SHP77 (cell line): ENCODE measurements at regions not wholly inside any gene's neighbourhood (a gene's known extent, or its start where the extent isn't known, plus 50 kb on each side); places are given as distances from the start of the nearest gene placed in this dataset.

Experiments
- DNase-seq, 2 experiments: peaks; one replicate each; lab custom pipeline; 2025; lab: John Stamatoyannopoulos, UW

- DNase-seq: no peak
These were observed 660.4 kb upstream of the KLF12 start for GRCh38 chr13:74794582-74794981.

GRCh38 chr13:74794147-74794546 is 659.9 kb upstream of the KLF12 start:
- DNase-seq: no peak

GRCh38 chr13:74784959-74785358 is 650.8 kb upstream of the KLF12 start:
- no peak for DNase-seq

GRCh38 chr13:74778946-74779345 is 644.7 kb upstream of the KLF12 start:
- DNase-seq: no peak

- no peak for DNase-seq
These were observed 643.9 kb upstream of the KLF12 start for GRCh38 chr13:74778087-74778486.

- DNase-seq: no peak
These were observed 640.1 kb upstream of the KLF12 start for GRCh38 chr13:74774264-74774663.

- no peak for DNase-seq
These were observed 639.0 kb upstream of the KLF12 start for GRCh38 chr13:74773248-74773647.

- no peak for DNase-seq
These were observed 637.8 kb upstream of the KLF12 start for GRCh38 chr13:74771964-74772363.

- no peak for DNase-seq
These were observed 636.2 kb upstream of the KLF12 start for GRCh38 chr13:74770361-74770760.

GRCh38 chr13:74769333-74769732 is 635.1 kb upstream of the KLF12 start:
- DNase-seq: no peak

- DNase-seq: no peak
These were observed 634.4 kb upstream of the KLF12 start for GRCh38 chr13:74768521-74769085.

- no peak for DNase-seq
These were observed 632.8 kb upstream of the KLF12 start for GRCh38 chr13:74767050-74767449.

GRCh38 chr13:74765955-74766354 is 631.8 kb upstream of the KLF12 start:
- no peak for DNase-seq

GRCh38 chr13:74761801-74762757 is 627.9 kb upstream of the KLF12 start:
- no peak for DNase-seq

- no peak for DNase-seq
These were observed 624.0 kb upstream of the KLF12 start for GRCh38 chr13:74758188-74758587.

- DNase-seq: no peak
These were observed 620.9 kb upstream of the KLF12 start for GRCh38 chr13:74755065-74755464.

GRCh38 chr13:74751739-74752138 is 617.5 kb upstream of the KLF12 start:
- DNase-seq: peak; percentile 53 to 69

- DNase-seq: no peak
These were observed 613.2 kb upstream of the KLF12 start for GRCh38 chr13:74747186-74747955.

GRCh38 chr13:74743992-74744391 is 609.8 kb upstream of the KLF12 start:
- DNase-seq: no peak

GRCh38 chr13:74741732-74742131 is 607.5 kb upstream of the KLF12 start:
- DNase-seq: no peak

GRCh38 chr13:74732736-74733385 is 598.7 kb upstream of the KLF12 start:
- peak in 1 of 2 experiments; percentile 18 for DNase-seq

- no peak for DNase-seq
These were observed 597.5 kb upstream of the KLF12 start for GRCh38 chr13:74731731-74732130.
